B cell (primary cell): ENCODE measurements at regions not wholly inside any gene's neighbourhood (a gene's known extent, or its start where the extent isn't known, plus 50 kb on each side); places are given as distances from the start of the nearest gene placed in this dataset. TPM values are rescaled to one million over a fixed set of nuclear protein-coding genes. Genes with fewer than 3 reads are reported as not detected.
"Not testable (repeated sequence)": the region's sequence is repeated elsewhere in the genome, so short reads cannot be mapped to it uniquely, and the experiment has no call there.

Experiments used
- ATAC-seq: fragments of 200-7000 bp; cut with Tn5 transposase; one replicate; pipeline ENCODE4 v1.10.0; 2021; ENCODE audit warnings: low read depth, mild to moderate bottlenecking, moderate number of reproducible peaks, moderate library complexity
- CTCF ChIA-PET: fragments of 350-600 bp; sonication (Branson Sonifier 250); formaldehyde crosslinking; loops from one replicate; lab custom pipeline; 2021; ENCODE audit warnings: antibody characterized with exemption, inconsistent platforms; lab: Charles Lee
- POLR2A ChIA-PET: fragments of 350-600 bp; sonication (Branson Sonifier 250); formaldehyde crosslinking; loops from one replicate; lab custom pipeline; 2021; ENCODE audit warnings: antibody characterized with exemption; lab: Charles Lee
- DNase-seq: peaks from one replicate; pipeline ENCODE4 v3.0.0; 2013
- H2AFZ ChIP-seq: 2 replicates; pipeline ENCODE4 v1.6.1; 2012; ENCODE audit warnings: mild to moderate bottlenecking, low read depth, low read length; ENCODE audit not compliant: insufficient read depth, poor library complexity, severe bottlenecking
- H3K27ac ChIP-seq, 2 donors: 1 replicate in 1 of 2; 2 replicates in 1 of 2; pipeline ENCODE4 v1.5.1; 2012 to 2013; ENCODE audit warnings: low read length in 2 of 2, mild to moderate bottlenecking in 2 of 2, moderate library complexity in 1 of 2
- H3K27me3 ChIP-seq, 4 experiments: fragments of 200-600 bp in 1 of 4; sonication (generic) in 1 of 4; replicated peaks in 1 of 4; 1 replicate in 2 of 4; 2 replicates in 2 of 4; pipeline versions ENCODE4 v1.6.1 to v1.7.0; 2013 to 2016; ENCODE audit warnings: low read length in 3 of 4, mild to moderate bottlenecking in 2 of 4, mixed read lengths in 1 of 4, moderate library complexity in 1 of 4; ENCODE audit not compliant: insufficient read depth in 4 of 4, control insufficient read depth in 3 of 4; ENCODE audit errors: control extremely low read depth in 1 of 4
- H3K36me3 ChIP-seq, 2 experiments: replicated peaks in 1 of 2; 1 replicate in 1 of 2; 2 replicates in 1 of 2; pipeline versions ENCODE4 v1.6.1 to v1.7.1; 2013; ENCODE audit warnings: low read length in 1 of 2; ENCODE audit not compliant: insufficient read depth in 2 of 2, control insufficient read depth in 1 of 2; ENCODE audit errors: control extremely low read depth in 1 of 2, extremely low read depth in 1 of 2
- H3K4me1 ChIP-seq, 2 donors: fragments of 200-600 bp in 1 of 2; sonication (generic) in 1 of 2; 1 replicate in 1 of 2; 2 replicates in 1 of 2; pipeline versions ENCODE4 v1.5.1 to v1.6.1; 2013 to 2017; ENCODE audit warnings: low read length in 2 of 2; ENCODE audit not compliant: control insufficient read depth in 2 of 2, insufficient read depth in 2 of 2
- H3K4me2 ChIP-seq: replicated peaks from 2 replicates; pipeline ENCODE3; 2012; ENCODE audit warnings: mild to moderate bottlenecking, low read depth, low read length; ENCODE audit not compliant: poor library complexity, severe bottlenecking
- H3K4me3 ChIP-seq, 5 experiments: fragments of 200-600 bp in 1 of 5; sonication (generic) in 1 of 5; 1 replicate in 3 of 5; 2 replicates in 2 of 5; pipeline versions ENCODE4 v1.5.1 to v1.7.0; 2011 to 2016; ENCODE audit warnings: low read length in 4 of 5, mild to moderate bottlenecking in 4 of 5, low read depth in 2 of 5, control low read depth in 1 of 5, moderate library complexity in 1 of 5; ENCODE audit not compliant: insufficient read depth in 1 of 5; ENCODE audit errors: control extremely low read depth in 1 of 5, extremely low read depth in 1 of 5
- H3K79me2 ChIP-seq: fragments of 200-600 bp; sonication (generic); one replicate; pipeline ENCODE4 v1.6.0; 2016; ENCODE audit warnings: low read length; ENCODE audit not compliant: control insufficient read depth, insufficient read depth
- H3K9ac ChIP-seq: fragments of 200-600 bp; sonication (generic); 2 replicates; pipeline ENCODE4 v1.6.1; 2017; ENCODE audit warnings: mild to moderate bottlenecking, low read length, moderate library complexity
- H3K9me3 ChIP-seq, 3 donors: one replicate each; pipeline versions ENCODE4 v1.6.1 to v1.7.1; 2013; ENCODE audit warnings: low read length in 2 of 3; ENCODE audit not compliant: control insufficient read depth in 2 of 3, insufficient read depth in 1 of 3; ENCODE audit errors: control extremely low read depth in 1 of 3
- H4K20me1 ChIP-seq: 2 replicates; pipeline ENCODE4 v1.6.0; 2012; ENCODE audit warnings: mild to moderate bottlenecking, low read length; ENCODE audit not compliant: insufficient read depth, control insufficient read depth, poor library complexity, severe bottlenecking
- H3K27ac Mint-ChIP-seq: one replicate; pipeline ENCODE4 v1.8.0; 2021; ENCODE audit warnings: mixed read lengths
- H3K27me3 Mint-ChIP-seq: one replicate; pipeline ENCODE4 v1.8.0; 2021; ENCODE audit warnings: mixed read lengths
- H3K4me1 Mint-ChIP-seq: one replicate; pipeline ENCODE4 v1.8.0; 2021; ENCODE audit warnings: mixed read lengths
- H3K4me3 Mint-ChIP-seq: one replicate; pipeline ENCODE4 v1.8.0; 2021; ENCODE audit warnings: mixed read lengths
- H3K9me3 Mint-ChIP-seq: one replicate; pipeline ENCODE4 v1.8.0; 2022; ENCODE audit warnings: mixed read lengths; ENCODE audit not compliant: insufficient read depth
- WGBS: methylation state at CpG from one replicate; pipeline ENCODE4 v1.1.5; 2013; ENCODE audit warnings: missing lambda C conversion rate; ENCODE audit not compliant: insufficient coverage; 5-methylcytosine and 5-hydroxymethylcytosine counted together
- intact Hi-C: fragments of 100-400 bp; cut with micrococcal nuclease; formaldehyde crosslinking; loops from one replicate; pipeline ENCODE4 v1.10.0; 2022
- small RNA-seq: library from RNA; depleted of rRNA; stranded (forward); fragments of <200 nt; gene quantifications from one replicate; pipeline ENCODE3, GENCODE V24; 2012; ENCODE audit warnings: low replicate concordance, low read depth; ENCODE audit not compliant: insufficient read length

DNA sequence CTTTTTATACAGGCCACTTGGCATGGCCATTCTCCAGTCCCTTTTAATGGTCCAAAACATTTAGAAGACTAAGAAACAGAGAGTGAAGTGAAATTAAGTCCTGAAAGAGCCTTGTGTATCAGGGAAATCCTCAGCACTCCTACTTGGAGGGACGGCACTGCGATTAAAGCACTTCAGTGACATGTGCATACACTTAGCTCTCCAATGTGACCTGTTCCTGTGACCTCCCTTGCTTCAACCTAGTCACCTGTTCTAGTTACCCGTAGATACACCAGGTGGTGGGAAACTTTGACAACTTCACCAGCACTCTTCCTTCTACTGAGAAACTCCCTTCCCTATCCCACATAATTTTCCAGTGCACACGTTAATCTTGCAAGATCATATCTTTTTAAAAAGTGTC, 51.4 kb upstream of the POMZP3 start:
- H3K9me3 Mint-ChIP-seq, H3K36me3 ChIP-seq, H3K4me3 Mint-ChIP-seq, H3K4me2 ChIP-seq, H3K4me3 ChIP-seq, H3K27me3 ChIP-seq, intact Hi-C loops, H3K4me1 Mint-ChIP-seq, H3K79me2 ChIP-seq, H3K27ac ChIP-seq, H2AFZ ChIP-seq, H3K9ac ChIP-seq, CTCF ChIA-PET, H3K27me3 Mint-ChIP-seq, DNase-seq, H3K27ac Mint-ChIP-seq, POLR2A ChIA-PET, H4K20me1 ChIP-seq, ATAC-seq, H3K4me1 ChIP-seq, H3K9me3 ChIP-seq: not testable (repeated sequence)
- WGBS, result 100% methylated on average over 2 of the region's 4 CpGs

DNA sequence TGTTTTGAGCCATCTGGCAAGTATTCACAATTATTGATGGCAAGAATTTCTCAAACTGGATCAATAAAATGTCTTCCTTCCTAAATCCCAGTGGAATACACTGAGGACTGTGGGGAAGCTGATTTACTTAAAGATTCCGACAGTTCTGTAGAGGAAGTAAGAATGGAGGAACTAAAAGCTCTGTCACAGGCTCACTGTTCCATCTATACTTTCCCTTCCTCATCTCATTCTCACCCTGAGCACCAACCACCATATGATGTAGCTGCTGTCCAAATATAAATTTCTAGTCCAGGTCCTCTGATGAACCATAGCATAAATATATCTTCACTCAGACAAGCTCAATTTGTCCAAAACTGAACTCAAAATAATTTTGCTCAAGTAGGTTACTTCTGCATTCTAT, 49.8 kb upstream of the POMZP3 start:
- H3K27me3 Mint-ChIP-seq, H3K4me3 ChIP-seq, H3K9ac ChIP-seq, H3K9me3 ChIP-seq, H3K4me3 Mint-ChIP-seq, CTCF ChIA-PET, H3K4me1 Mint-ChIP-seq, ATAC-seq, POLR2A ChIA-PET, H3K27ac Mint-ChIP-seq, H3K36me3 ChIP-seq, H3K4me2 ChIP-seq, H3K27ac ChIP-seq, H2AFZ ChIP-seq, H4K20me1 ChIP-seq, DNase-seq, intact Hi-C loops, H3K27me3 ChIP-seq, H3K9me3 Mint-ChIP-seq, H3K79me2 ChIP-seq, H3K4me1 ChIP-seq: not testable (repeated sequence)
- WGBS, result no CpG with 5 or more reads among the region's 1 CpG

Small RNAs in the stretch of these regions (small RNA-seq; reads per million reads assigned to genes)
- not detected for gene AC114737.2
